GM19468 (cell line): ENCODE measurements at regions not wholly inside any gene's neighbourhood (a gene's known extent, or its start where the extent isn't known, plus 50 kb on each side); places are given as distances from the start of the nearest gene placed in this dataset.
A peak's percentile ranks its signal among the peaks of the same experiment; 100 is the strongest.
"Not testable (repeated sequence)": the region's sequence is repeated elsewhere in the genome, so short reads cannot be mapped to it uniquely, and the experiment has no call there.

Experiments
- ATAC-seq: cut with Tn5 transposase; IDR thresholded peaks from one replicate; pipeline ENCODE4 v1.9.1; 2021; ENCODE audit warnings: mild to moderate bottlenecking, moderate library complexity, moderate number of reproducible peaks; ENCODE audit not compliant: unreplicated experiment; ENCODE audit errors: extremely low read depth

DNA sequence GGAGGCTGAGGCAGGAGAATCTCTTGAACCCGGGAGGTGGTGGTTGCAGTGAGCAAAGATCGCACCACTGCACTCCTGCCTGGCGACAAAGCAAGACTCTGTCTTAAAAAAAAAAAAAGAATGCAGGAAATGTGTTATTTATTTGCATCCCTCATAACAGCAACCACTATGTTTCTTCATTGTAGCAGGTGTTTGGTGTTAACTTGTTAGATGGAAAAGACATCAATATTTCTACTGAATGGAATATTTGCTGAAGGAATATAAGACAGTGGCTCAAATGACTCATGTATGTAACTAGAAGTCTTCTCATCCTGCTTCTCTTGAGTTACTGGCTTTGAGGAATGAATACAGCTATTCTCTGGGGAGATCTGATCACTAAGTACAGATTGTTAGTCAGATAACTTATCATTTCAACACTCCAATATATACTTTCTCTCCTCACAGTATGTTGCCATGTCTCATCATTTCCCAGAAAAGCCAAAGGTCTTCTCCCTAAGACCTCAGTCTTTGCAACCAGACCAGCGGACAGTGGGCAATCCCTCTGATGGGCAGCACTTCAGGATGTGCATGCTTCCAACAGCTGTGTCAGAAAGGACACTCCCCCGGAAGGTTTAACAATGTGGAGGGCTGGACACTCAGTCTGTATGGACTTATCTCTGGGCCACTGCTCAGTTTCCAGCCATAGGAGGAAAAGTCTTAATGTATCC lies 104.4 kb upstream of the STK17B start:
- ATAC-seq: no peak

DNA sequence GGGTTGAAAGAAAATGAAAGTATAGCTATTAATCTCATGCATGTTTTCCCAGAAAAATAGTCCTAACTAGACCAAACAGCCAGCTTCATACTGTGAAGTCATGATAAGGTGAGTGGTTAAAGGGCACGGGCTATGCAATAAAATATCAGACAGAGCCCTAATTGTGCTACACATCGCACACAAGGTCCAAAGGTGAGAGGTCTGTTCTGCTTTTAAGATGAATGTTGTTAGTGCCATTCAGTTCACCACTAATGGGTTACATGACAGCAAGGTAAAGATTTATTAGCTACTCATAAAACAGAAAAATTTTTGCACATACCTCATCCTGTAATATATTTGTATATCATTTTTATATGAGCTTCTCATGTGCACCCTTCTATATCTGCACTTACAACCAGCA lies 105.0 kb upstream of the STK17B start:
- ATAC-seq: no peak

- ATAC-seq: no peak
These were observed 105.6 kb upstream of the STK17B start for GRCh38 chr2:196277002-196277401.

DNA sequence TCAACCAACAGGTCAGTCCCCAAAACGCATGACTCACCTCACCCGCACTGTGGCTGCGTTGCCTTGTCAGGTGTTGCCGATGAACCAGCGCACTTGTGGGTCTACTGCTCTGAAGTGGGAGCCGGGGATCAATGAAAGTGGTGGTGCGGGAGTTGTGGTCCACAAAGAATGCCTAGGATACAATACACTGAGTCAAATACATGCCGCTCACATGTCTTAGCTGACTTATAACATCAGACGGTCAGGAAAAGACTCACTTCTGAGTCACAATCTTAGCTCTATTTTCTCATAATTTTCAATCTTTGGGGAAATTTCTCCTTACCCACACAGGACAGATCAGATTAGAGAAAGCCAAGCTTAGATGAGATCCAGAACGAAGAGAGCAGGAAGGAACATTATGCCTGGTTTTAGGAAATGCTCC lies 107.1 kb upstream of the STK17B start:
- ATAC-seq: no peak

DNA sequence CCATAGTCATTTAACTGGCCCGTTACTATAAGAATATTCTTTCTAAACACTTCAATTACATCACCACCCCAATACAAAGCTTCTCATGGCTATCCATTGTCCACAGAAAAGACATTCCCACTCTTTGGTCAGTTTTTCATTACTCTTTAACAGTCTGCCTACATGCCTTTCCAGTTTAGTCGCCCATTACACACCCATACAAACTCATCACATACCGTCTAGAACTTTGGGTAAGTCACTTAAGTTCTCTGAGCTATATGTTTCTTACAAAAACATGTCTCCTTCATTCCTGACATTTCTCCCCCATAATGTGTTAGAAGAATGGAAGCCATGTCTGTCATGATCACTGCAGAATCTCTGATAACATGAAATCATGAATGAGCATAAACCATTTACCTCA lies 108.2 kb upstream of the STK17B start:
- no peak for ATAC-seq

DNA sequence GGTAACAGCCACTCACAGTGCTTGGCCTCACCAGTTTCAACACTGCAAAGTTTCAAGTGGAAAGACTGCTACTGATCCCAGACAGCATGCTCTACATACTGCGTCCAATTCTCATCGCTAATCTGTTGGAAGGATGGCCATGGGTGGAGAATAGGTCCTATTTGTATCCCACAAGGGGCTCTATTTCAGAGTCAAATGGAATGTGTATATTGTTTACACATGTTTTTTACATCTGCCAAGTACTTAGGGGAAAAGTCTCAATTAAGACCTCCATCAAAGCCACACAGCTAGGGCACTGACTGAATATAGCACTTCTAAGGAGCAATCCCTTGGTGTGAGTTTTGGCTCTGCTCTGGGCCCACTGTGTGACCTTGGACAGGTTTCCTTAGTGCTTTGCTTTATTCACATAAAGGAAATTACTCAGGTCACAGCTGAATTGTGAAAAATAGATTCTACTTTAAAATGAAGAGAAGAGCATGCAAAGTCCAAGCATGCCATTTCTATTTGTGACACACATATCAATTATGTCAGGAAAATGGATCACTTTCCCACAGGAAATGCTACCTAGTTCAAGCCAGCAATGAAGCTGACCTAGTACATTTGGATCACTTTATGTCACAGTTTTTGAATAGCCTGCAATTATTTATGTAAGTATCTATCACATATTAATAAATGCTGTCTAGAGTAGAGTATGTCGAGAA lies 112.9 kb upstream of the STK17B start:
- ATAC-seq: no peak

DNA sequence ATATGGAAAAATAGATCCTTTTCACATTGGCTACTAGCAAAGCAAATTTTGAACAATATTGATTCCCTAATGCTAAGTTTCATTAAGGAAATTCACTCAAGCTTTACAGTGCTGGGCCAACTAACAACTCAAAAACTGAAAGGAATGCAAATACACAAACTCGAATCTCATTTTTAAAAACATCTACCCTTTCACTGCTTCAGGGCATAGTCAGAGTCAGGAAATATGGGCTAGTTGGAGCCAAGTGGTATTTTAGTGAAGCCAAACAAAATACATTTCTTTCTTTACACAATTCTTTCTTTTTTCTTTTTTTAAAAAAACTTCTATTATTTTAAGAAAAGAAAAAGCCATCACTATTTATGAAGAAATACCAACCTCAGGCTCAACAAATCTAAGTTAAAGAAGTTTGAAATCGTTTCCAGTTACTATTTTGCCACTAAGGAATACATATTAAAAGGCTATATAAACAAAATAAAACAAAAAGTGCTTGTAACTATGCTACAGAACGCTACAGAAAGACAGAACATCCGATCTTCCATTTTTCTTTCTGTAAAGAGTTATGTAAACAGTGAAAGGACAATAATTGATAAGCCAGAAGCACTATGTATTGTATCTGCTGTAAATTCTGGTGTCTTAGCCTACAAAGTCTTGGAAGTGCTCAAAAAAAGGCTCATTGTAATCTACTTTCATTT lies 113.6 kb upstream of the STK17B start:
- ATAC-seq: no peak

- ATAC-seq: no peak
These were observed 115.4 kb upstream of the STK17B start for GRCh38 chr2:196286821-196287220.

GRCh38 chr2:196287523-196287922 lies 116.1 kb upstream of the STK17B start:
- no peak for ATAC-seq

DNA sequence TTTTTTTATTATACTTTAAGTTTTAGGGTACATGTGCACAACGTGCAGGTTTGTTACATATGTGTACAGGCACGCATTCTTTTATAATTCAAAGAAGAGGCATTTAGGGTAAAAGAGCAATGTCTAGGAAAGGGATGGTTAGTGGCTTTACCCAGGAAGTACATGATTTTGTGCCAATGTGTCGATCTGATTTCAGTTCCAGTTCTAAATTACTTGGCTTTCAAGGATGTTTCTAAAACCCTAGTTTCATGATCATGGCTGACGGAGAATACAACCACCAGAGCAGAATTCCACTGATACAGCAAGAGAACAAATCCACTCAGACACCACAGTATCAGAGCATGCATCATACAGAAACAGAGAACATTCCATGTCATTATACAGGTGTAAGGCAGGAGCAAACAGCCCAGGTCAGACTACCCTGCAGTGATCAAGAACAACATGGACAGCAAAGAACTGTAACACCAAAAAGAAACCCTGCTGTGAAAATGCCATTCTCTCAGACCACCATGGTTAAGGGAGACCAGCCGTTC lies 116.7 kb upstream of the STK17B start:
- no peak for ATAC-seq

GRCh38 chr2:196289000-196289399 lies 117.6 kb upstream of the STK17B start:
- ATAC-seq: no peak

GRCh38 chr2:196290136-196290535 lies 118.8 kb upstream of the STK17B start:
- ATAC-seq: no peak

DNA sequence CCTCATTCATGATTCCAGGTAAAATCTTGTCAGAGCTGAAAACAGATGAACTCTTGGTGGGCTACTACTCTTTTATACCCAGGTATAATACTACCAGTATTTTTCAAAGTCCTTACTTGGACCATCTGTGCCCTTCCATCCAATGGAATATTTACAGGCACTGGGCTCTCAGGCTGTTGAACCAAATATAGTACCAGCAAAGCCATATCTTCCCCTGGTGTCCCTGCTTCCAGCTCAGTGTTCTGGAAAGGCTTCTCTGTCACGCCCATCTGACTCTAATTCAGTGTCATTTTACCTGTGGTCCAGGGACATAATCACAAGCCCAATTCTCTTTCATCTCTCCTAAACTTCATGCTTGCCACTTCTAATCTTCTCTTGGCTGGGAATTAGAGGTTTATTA lies 119.2 kb upstream of the STK17B start:
- no peak for ATAC-seq

DNA sequence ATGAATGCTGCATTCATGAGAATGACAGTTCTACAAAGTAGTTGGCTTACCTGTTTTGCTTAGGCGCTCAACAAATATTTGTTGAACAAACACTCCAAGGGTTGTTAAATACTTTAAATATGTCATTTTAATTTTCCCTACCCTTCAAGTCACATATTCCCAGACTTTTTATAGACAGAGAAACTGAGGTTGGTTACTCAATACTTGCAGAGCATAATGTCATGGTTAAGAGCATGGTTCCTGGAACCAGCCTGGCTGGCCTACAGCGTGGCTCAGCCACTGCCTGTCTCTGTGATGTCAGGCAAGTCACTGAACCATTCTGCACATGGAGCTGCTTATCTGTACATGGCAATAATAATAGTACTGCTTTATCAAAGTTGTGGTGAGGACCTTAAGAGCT lies 120.0 kb upstream of the STK17B start:
- no peak for ATAC-seq

DNA sequence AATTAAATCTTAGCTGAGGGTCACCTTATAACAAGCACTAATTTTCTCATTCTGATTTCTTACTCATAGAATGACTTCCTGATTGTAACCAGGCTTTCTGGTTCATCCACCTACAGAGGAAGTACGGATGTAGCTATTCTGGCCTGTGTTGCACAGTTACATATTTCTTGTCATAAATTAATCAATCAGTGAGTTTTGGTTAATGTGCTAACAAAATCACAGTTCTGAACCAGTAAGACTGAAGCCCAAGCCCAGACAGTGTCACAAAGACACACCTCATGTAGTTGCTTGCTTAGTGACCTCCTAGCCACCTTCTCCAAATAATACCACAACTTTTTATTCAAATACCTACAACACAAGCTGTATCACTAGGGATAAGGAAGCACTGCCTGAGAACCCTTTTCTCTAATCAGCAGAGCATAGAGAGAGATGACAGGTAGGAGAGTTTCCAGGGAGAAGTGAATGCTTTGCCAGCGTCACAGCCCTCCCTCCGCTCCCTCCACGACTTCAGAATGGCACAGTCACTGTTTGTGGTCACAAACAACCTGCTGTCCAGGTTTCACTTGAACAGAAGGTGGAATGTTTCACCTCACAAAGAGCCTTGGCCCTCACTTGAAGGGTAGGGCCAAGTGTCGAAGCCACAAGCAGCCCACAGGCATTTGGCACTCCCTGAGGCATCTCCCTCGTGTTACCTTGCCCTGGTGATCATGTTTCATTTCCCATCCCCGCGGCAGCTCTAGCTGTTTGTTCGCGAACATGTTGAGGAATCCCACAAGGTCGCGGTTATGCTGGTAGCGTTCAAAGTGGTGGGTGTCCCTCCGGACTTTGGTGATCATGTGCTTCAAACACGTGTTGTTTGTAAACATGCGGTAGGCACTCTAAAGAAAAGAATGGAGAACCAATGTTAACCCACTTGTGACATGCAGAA lies 120.8 kb upstream of the STK17B start:
- peak; percentile 24 for ATAC-seq

DNA sequence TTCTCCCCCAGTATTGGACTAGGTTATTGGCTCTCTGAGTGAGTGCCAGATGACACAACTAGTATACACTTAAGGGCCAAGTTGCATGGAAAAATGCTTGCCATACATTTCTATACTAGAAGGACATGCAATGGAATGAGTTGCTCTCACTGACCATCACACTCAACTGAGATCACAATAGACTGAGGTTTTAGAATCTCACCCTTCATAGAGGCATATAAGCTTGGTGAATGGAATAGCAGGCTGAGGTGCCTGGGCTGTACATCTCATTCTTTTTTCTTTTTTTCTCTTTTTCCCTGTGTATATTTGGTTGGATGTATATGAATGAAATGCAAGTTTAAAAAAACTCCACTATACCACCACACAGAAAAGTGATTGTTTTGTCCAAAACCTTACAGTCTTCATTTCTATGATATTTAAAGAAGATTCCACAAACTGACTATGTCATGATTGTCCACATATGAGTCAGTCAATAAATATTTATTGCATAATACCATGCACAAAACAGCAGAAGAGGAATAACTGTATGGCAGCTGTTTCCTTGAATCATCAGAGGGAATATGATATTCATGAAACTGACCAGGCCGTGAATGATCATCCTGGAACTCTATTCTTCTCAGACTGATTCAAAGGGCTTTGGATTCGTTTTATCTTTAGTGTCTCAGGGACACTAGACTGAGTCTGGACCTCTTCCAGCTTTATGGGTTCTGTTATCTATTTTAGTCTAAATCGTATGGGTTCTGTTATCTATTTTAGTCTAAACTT lies 122.6 kb upstream of the STK17B start:
- no peak for ATAC-seq

DNA sequence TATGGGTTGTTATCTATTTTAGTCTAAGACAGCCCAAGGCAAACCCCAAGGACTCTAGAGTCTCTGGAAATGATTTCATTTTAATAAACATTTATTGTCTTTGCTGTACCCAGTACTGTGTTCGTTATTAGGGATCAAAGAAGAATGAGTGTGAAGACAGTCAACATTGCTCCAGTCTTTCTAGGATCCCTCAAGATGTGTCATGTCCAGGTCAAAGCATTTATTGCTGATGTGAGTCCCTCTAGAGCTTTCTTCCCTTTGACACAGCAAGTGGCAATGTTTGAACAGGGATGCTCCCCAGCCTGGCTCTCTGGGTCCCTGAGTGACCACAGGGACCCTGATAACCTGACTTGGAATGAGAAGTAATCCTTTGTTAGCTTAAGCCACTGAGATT lies 123.1 kb upstream of the STK17B start:
- ATAC-seq: no peak

- ATAC-seq: no peak
These were observed 123.6 kb upstream of the STK17B start for GRCh38 chr2:196295005-196295404.

- not testable (repeated sequence) for ATAC-seq
These were observed 126.8 kb upstream of the STK17B start for GRCh38 chr2:196298106-196298723.
